Renal pelvis (tissue), 1 donor: ENCODE measurements at regions not wholly inside any gene's neighbourhood (a gene's known extent, or its start where the extent isn't known, plus 50 kb on each side); places are given as distances from the start of the nearest gene placed in this dataset.

ENCODE experiments used
- DNase-seq: peaks from one replicate; pipeline ENCODE4 v3.0.0-alpha.2; 2013

DNA sequence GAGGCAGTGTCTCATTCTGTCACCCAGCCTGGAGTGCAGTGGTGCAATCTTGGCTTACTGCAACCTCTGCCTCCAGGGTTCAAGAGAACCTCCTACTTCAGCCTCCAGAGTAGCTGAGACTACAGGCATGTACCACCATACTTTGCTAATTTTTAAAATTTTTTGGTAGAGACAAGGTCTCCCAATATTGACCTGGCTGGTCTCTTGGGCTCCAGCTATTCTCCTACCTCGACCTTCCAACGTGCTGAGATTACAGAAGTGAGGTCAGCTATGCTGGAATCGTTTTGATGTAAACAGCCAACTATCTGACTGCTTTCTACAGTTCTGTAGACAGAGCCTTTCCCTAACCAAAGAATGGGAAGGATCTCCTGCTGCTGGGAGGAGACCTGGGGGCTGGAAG lies 375.8 kb downstream of the GATA3 start:
- DNase-seq = no peak

DNA sequence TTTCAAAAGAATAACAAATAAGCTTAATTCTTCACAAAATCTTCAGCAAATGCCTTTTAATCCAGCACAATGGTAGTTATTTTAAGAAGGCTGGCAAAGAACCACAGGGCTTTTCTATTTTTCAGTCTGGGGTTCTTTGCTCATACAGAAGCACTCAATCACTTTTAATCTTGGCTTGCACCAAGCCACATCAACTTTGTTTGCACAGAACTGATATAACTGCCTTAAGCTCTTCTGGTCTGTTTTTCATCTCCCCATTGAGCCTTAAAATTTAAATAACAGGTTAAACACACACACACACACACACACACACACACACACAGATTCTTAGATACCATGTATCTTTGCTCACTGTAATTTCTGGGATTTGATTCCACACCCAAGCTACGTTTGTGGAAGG lies 377.0 kb downstream of the GATA3 start:
- no peak for DNase-seq

DNA sequence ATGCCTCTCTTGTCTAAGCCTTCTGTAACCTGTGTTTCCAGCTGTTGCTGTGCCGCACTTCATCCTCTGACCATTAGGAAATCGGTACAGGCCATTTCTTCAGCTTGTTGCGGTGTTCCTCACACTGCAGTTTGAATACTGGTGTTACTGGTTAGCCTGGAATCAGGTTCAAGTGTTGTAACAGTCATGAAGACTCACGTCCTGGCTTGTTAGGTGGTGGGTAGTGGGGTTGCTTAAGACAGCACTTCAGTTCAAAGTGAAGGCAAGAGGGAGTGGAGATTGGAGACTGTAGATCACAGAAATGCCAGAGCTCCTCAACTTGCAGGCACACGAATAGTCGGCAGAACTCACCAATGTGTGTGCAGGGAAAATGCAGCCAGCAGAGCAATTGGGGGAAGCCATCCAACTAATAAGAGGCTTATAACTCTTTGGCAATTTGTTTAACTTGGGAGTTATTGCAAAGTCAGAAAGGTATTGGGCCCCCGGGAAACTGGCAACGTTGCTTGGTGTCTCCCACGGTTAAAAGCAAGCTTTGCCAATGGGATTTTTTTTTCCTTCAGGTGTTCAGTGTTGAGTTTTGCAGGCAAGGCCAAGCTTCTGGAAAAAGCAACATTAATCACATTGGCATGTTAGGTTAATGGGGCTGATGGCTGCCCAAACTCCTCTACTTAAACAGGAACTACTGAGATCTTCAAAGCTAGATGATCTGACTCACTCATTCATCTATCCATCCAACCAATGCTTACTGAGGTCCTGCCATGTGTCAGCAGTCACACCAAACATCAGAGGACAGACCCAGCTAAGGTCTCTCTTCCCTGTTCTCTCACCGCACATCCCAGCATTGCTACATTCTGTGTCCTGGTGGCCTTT lies 380.9 kb downstream of the GATA3 start:
- no peak for DNase-seq

DNA sequence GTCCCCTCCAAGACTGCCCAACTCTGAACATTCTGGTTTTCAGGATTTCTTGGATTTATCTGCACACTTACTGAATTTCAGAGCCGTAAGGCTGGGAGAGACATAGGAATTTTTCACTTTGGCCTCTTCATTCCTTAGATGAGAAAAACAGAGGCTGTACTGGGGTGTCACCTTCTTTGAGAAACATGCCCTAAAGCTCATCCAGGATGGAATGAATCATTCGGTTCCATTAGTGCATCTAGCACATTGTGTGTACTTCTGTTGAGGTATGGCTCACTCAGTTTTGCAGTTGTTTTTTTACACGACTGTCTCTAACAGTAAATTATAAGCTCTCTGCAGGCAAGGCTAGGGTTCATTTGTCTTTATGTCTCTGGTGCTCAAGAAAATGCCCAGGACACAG lies 383.4 kb downstream of the GATA3 start:
- DNase-seq = no peak

DNA sequence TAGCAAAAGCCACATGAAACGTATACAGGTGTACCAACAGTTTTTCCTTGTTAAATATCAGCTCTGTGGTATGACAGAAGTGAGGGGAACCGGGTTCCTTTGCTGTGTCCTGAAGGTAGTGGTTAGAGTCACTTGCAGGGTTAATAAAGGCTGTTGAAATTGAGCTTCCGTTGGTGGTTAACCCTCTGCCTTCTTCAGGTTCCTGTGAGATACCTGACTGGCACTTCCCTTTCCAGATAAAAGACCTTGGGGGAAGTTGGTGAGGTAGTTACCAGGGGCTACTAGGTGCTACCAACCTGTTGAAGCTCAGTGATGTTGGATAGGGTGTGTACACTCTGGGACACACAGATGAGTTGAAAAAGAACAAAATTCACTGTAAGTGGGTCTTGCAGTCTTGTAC lies 384.1 kb downstream of the GATA3 start:
- DNase-seq = no peak

DNA sequence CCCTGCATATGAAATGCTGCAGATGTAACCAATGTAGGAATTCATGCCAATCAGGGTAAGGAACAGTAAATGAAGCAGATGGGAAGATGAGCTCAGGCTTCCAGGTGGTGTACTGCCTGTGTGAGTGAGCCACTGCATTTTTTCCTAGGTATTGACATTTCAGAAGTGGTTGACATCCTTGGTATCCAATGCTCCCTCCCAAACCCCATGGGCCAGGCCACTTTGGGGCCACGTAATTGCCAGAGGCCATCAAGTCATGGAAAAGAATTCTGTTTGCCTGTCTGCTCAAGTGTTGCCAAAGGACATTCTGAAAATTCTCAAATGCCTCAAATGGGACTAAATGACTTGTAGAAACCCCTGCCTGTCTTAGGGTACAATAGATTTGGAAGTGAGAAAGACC lies 384.6 kb downstream of the GATA3 start:
- DNase-seq = no peak

DNA sequence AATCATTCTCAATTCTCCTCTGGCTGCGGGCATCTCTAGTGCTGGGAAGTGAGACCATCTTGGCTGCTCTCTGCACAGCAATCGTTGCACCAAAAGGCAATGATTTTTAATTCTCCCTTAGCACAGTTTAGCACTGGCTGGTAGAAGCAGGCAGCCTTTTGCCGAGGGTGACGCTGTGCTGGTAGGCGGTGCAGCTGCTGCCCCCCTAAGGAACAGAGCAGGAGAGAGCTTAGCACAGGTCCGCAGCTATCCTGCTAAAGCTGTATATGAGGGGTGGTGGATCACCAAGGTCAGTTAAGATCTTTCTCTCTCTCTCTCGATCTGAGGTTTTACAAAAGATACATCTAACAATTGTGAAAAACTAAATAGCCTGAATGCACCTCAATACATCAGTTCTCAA lies 390.1 kb downstream of the GATA3 start:
- DNase-seq = no peak

DNA sequence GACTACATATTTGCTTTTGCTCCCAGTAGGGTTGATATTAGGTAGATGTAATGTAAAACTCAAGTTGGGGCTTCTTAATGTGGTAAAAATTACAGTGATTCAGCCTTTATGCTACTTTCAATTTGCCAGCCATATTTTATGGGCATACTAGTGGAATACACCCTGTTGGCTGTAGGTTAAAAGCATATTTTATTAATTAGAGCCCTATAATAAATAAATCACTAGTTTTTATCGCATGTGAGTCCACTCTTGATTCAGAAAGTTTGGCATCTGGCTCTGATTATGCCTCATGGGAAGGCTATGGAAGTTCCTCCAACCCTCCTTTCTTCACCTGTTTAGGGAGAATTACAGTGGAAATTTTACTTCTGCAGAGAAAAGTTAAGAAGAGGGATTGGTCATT lies 390.9 kb downstream of the GATA3 start:
- DNase-seq = no peak

DNA sequence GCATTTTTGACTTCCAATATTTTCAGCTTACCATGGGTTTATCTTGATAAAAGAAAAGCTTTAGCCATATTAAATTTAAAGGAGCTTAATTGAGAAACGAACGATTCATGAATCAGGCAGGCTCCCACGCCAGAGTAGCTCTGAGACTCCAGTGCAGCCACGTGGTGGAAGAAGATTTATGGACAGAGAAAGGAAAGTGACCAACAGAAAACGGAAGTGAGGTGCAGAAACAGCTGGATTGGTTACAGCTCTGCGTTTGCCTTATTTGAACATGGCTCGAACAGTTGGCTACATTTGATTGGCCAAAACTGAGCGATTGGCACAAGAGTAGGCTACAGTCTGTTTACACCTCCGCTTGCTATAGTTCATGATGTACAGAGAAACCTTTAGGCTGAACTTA lies 395.4 kb downstream of the GATA3 start:
- DNase-seq = no peak

DNA sequence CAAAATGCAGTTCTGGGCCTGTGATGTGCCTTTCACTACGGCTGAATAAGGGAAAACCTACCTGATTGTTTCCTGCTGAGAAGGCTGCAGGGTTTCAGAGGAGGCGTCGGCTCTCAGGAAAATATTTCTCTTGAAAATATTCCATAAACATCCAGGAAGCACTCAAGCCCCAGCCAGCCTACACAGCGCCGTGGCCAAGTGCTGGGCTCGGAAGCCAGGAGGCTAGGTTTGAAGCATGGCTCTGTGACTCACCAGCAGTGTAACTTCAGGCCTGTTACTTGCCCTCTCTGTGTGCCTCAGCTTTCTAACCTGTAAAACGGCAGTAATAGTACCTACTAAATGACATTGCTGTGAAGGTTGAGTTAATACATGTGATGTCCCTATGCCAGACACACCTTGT lies 399.1 kb downstream of the GATA3 start:
- no peak for DNase-seq

DNA sequence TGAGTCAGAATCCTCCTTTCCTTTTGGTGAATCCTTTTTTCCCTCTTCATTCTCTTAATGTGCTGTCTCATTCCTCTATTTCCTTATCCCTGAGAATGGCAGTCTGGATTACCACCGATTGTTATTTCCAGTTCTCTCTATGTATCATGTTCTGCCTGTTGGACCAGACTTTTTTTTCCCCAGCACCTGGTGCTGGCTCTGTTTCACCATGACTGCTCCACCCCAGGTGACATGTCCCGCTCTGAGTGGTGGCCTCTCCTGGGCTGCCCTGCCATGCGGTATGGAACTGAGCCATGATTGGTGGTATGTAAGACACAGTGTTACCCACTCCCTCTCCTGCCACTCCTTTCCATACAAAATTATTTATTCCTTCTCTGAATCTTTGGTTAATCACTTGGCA lies 399.9 kb downstream of the GATA3 start:
- no peak for DNase-seq

DNA sequence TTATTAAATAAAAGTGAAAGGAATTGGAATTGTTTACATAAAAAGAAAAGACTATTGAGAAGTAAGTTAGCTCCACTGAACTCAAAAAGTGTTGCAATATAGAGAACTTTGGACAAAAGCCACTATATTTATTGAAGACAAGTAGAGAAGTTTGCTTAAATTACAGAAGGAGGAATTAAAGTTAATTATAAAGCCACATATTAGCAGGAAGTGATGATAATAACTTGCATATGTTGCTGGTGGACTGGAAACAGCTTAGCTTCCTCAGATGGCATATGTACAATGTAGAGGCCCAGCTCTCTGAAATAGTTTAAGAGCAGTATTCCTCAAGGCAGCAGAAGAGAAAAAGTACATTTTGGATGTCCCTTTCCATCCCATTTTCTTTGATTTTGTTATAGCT lies 400.7 kb downstream of the GATA3 start:
- peak; percentile 16 for DNase-seq

DNA sequence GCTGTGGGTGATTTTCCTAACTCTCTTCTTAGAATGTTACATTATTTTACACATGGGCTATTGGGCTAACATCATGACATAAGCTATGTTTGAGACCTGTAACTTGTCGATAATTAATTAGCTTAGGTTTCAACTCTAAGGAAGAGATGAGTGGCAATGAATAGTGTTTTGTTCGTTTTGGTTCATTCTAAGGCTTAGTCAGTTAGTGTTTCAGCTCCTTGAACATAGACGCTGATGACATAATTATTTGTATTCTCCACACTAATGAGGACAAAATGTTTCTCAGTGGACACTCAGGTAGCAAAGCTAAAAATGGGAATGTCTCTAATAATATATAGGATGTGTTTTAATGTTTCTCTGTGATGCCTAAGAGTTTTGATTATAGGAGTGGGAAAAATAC lies 401.9 kb downstream of the GATA3 start:
- no peak for DNase-seq

DNA sequence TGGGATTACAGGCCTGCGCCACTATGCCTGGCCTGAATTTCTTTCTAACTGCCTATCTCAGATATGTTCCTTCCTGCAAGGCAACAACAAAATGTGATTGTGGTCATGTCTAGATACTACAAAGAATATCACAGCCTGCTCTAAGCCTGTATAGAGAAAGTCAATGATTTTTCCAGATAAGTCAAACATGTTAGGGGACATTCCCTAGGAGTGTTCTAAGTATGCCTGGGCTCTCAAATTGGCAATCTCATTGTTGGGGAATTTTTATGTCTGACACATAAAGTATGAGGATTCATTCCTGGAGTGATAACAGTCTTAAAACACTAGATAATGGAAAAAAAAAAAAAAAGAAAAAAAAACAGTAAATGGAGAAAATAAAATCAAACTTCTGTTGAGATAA lies 406.1 kb downstream of the GATA3 start:
- no peak for DNase-seq

DNA sequence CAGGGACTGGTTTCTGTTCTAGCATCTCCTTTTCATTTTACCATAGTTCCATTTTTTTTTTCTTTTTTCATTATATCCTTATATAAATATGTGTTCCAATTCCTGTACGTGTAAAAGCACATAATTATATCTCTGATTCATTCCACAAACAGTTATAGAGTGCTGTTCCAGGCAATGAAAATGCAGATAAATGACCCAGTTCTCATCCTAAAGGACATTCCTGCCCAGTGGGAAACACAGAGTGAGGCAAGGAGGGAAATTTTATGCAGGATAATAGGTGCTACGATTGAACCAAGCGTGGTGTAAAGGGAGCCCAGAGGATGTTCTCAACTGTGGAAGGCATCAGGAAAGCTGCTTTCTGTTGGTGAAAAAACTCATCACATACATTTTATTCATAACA lies 408.1 kb downstream of the GATA3 start:
- DNase-seq = no peak

DNA sequence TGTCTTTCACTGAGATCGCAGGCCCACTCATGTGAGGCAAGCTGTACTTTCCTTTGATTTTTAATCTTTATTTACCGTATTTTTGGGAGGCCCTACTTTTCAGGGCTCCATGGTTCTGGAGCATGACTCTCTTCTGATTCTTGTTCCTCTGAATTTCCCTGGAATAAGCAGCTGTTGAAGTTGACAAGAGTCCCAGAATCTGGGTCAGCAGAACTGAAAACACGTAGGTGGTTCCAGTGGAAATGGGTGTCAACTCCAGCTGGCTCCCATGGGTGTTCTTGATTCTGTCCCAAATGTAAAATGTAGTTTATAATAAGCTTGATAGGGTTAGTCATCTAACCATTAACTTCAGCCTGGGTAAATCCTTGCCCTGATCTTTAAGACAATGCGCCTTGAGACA lies 409.4 kb downstream of the GATA3 start:
- no peak for DNase-seq

DNA sequence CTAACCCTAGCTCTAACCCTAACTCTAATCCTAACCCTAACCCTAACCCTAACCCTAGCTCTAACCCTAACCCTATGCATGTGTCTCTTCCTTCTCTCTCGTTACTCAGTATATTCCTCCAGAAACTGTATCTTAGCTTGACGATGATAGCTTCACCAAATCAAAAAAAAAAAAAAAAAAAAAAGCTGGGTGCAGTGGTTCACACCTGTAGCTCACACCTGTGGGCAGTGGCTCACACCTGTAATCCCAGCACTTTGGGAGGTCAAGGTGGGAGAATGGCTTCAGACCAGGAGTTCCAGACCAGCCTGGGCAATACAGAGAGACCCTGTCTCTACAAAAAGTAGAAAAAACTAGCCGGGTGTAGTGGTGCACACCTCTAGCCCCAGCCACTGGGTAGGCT lies 414.0 kb downstream of the GATA3 start:
- DNase-seq = no peak

DNA sequence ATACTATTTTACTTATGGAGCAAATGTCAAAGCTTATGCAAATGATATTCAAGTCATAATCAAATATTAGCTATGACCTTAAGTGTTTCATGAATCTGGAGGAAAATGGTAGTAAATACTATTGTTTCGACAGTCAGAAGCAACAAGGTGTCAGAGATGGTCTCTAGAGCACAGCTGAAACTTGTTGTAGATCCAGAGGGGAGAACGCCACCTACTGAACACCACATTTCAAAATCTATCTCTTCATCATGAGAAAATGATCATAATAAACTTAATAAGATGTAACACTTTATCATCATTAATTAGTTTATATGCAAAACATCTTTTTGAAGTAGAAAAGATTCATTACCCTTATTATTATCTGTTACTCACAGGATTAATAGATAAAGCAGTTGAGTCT lies 418.7 kb downstream of the GATA3 start:
- no peak for DNase-seq

DNA sequence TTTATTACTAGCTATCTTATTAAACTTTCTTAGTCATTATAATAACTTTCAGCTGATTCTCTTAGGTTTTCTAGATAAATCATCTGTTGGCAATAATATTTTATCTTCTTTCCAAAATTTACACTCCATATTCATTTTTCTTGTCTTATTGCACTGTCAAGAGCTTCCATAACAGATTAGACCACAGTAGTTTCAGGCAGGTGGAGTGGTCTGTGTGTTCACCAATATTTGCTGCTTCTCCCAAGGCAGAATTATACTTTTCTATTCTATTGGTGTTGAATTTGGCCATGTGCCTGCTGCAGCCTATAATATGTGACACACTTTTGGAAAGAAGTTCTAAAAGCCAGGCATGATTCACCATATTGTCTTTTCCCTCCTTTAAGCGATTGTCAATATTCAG lies 422.8 kb downstream of the GATA3 start:
- DNase-seq = no peak

DNA sequence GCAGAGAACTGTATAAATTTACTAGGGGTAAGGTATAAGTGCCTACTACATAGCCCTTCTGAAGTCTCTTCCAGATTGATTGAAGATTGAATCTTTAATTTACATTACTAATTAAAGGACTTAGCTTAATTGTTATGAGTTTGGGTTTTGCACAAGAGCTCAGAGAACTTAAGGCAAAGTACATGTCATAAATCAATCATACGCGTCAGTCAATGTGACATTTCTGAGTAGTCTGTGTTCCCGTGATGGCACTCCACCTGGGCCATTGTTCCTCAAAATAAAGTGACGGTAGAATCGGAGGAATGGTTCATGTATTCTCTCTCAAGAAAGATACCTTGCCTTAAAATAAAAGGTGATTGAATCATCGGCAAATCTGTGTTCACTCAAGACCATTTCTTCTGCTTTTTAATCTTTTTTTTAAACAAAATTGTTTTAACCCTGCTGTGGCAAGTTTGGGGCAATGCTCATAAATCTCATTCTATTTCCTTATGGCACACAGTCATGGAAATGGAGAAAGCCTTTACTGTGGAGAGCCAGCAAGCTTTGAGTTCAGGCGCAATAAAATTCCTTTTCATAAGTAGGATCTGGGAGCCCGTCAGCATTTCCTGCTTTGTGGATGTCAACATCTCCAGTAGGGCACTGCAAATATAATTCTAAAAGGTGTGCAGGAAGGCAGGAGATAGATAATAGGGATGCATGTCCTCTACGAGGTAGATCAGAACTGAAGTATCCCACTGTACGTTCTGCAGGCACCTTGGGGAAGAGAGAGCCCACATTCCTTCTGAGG lies 427.4 kb downstream of the GATA3 start:
- no peak for DNase-seq

DNA sequence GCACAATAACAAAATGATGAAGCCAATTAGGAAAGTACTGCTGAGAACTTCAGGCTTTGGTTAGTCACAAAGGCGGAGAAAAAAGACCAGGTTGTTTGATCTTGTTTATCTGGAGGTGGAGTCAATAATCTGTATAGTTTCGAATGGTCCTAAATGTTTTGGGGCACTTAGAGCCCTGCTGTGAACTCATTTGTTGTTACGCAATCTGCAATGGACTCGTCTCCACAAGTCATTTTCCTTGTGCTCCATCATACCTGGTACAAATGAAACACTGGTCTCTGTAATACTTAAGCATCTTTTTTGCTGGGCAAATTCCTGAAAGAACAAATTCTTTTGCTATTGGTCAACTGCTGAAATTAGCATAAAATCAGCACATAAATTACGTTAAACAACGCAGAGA lies 430.5 kb downstream of the GATA3 start:
- DNase-seq = no peak

DNA sequence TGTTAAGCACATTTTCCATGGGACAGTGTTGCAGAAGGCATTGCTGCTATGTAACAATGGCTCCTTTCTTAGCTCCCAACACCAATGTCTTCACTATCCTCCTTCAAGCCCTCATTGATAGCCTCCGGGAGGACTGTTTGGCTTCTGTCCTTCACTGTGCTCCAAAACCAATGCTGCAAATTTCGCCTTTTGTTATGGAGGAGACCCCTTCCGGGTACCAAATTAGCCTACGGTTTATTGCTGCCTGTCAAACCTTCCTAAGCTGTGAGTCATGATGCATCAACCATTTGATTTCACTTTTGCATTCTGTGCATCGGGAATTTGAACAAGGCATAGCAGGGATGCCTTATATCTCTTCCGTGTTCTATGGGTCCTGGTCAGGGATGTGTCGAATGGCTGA lies 432.9 kb downstream of the GATA3 start:
- DNase-seq = no peak

DNA sequence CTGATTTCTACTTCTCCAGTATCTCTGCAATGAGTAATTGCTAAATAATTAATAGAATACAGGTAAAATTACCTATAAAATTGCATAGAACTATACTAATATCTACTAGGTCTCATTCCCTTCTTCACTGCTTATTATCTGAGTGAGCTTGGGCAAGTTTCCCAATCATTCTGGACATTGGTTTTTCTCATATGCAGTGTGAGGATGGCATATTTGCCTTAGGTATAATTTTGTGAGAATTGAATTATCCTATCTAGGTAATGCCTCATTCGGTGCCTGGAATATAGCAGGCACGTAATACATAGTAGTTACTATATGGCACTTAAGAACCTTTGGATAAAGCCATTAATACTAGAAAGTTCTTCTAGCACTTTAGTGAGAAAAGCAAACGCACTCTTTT lies 434.7 kb downstream of the GATA3 start:
- no peak for DNase-seq

DNA sequence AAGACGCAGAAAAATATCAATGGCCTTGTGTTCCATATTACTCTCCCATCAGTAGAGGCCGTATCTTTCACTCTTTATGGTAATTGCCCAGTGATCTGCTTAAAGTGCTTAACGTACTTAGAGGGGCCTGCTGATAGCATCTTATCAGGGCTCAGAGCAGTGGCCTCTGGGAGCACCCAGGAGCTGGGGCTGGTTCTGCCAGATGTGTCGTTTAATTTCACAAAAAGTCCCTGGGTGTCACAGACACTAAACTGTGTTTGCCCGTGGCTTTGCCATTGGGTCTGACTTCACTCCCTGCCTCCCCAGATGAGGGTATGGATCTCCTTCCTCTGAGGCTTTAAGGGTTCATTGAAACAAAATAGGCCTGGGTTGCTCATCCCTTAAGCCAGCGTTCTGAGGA lies 435.3 kb downstream of the GATA3 start:
- no peak for DNase-seq
